ENCODE measurements at regions not wholly inside any gene's neighbourhood (a gene's known extent, or its start where the extent isn't known, plus 50 kb on each side); places are given as distances from the start of the nearest gene placed in this dataset.

DNA sequence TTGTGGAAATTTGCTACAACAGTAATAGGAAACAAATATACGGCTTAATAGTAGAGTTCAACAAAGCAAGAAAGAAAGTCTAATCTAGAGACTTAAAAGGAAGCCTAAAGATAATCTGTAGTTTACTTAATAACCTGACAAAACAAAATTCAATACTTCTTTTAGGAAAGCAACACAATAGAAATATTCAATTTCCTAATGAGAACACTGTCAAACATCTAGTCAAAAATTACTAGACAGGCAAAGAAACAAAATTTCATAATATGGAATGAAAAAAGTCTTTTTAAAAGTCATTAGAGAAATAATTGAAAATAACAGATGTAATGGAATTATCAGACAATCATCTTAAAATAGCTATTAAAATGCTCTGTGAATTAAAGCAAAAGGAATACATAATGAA lies 692.5 kb upstream of the ADAMTS16 start:
- TF ChIP-seq, protein P1, sequence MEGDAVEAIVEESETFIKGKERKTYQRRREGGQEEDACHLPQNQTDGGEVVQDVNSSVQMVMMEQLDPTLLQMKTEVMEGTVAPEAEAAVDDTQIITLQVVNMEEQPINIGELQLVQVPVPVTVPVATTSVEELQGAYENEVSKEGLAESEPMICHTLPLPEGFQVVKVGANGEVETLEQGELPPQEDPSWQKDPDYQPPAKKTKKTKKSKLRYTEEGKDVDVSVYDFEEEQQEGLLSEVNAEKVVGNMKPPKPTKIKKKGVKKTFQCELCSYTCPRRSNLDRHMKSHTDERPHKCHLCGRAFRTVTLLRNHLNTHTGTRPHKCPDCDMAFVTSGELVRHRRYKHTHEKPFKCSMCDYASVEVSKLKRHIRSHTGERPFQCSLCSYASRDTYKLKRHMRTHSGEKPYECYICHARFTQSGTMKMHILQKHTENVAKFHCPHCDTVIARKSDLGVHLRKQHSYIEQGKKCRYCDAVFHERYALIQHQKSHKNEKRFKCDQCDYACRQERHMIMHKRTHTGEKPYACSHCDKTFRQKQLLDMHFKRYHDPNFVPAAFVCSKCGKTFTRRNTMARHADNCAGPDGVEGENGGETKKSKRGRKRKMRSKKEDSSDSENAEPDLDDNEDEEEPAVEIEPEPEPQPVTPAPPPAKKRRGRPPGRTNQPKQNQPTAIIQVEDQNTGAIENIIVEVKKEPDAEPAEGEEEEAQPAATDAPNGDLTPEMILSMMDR (IDR thresholded peaks at IDR 0.05) = no peak

DNA sequence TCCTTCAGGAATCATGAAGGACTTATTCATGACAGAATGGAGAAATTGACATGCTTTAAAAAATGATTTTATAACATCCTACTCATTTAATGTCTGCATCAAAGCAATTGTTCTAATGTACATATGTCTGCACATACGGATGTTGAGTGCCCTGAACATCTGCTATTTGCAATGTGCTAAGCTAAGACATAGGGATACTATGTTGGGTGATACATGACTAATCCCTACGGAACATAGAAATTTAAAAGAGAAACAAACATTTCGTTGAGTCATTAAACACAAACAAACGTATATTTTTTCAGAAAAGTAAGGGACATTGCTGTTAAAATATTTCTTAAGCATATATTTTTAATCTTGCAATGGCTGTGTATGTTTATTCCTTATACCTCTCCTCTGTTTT lies 686.5 kb upstream of the ADAMTS16 start:
- TF ChIP-seq, protein P1 (IDR thresholded peaks at IDR 0.05) = no peak

DNA sequence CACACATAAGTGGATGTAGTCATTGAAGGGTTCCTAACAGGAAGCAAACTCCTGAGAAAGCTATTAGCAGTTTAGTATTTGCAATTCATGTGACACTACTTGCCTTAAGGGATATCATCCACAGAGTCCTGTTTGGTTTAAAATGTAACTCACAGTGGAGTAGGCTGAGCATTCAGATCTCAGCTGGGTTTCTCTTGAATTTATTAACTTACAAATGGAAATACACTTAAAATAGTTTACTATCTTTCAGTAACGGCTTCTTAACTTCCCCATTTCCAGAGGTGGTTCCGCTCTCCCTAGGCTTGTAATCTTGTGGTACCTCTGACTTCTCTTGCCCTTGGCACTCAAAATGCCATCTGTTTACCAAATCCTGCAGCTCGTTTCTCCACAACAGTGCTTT lies 660.7 kb upstream of the ADAMTS16 start:
- TF ChIP-seq, protein P1 (IDR thresholded peaks at IDR 0.05) = no peak

DNA sequence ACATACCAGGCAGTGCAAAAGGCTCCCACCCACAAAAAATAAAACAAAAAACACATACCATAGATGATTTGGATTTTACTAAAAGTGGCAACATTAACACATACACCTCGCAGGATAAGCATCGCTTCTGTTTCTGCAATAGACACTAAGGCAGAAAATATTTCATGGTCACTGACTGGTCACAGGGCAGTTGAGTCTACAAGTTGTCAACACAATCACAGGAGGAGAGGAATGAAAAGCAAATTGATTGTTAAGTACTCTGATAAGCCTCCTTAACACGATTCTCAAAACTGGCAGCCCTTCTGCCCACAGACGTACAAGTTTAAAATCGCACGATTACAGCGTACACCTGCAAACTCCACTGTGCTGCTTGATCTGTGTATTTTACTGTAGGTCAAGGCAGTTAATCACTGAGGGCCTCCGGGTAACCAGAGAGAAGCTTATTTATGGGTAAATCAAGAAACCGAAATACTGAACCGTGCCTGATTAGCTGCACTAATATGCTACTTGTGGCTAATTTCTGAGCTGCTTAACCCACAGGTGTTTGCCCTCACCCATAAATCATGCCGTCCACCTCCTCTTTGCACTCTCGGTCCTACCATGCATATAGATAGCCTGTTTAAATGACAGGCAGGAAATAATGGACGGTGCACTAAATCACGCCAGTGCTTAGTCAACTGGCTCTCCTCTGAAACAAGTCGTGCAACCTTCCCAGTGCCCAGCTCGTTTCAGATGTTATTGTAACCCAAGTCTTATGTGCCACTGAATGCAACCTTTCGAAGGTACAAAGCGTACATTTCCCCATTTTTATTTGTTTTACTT lies 659.4 kb upstream of the ADAMTS16 start:
- TF ChIP-seq, protein P1 (IDR thresholded peaks at IDR 0.05) = no peak

DNA sequence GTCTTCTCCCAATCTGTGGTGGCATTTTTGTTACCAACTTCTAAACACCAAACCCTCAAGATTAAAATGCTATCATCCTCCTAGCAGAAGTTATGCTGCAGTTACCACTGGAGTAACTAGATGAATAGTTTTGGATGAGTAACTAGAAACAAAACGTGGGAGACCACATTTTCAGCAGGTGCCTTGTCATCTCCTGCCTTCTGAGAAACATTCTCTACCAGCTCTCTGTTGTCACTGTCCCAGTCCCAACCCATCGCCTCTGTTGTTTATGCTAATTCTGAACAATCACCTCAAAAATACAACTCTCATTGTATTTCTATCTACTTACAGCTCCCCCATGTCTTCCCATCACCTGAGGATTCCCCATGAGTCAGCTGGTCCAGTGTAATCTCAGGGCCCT lies 652.5 kb upstream of the ADAMTS16 start:
- TF ChIP-seq, protein P1 (IDR thresholded peaks at IDR 0.05) = no peak

DNA sequence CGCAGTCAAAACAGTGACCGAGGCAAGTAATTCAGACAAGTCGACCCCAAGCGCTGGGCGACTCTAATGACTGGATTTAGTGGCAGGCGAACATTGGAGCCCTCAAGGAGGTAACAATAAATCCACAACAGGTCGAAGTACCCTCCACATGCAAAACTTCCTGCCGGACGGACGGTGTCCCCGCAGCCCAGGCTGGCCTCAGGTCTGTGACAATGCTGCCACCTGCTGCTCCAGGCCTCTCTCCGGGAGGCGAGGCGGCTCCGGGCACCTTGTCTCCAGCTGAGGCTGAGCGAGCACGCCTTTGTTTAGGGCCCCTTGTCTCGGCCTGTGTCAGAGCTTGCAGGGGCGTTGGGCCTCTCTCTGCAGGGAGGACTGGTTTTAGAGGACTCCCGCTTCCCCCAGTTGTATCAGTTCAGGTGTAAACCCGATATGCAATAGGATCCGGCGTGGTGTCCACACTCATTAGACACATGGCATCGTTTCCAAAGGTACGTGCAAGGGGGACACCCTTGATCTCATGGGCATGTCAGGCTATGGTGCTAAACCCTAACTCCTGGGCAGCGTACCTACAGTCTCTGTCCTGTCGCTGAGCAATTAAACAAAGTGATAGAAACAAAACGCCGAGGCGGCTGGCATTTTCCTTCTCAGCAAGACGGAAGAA lies 628.0 kb upstream of the ADAMTS16 start:
- TF ChIP-seq, protein P1 (IDR thresholded peaks at IDR 0.05) = peak; percentile 22; the same call in 1 of the 2 replicates

DNA sequence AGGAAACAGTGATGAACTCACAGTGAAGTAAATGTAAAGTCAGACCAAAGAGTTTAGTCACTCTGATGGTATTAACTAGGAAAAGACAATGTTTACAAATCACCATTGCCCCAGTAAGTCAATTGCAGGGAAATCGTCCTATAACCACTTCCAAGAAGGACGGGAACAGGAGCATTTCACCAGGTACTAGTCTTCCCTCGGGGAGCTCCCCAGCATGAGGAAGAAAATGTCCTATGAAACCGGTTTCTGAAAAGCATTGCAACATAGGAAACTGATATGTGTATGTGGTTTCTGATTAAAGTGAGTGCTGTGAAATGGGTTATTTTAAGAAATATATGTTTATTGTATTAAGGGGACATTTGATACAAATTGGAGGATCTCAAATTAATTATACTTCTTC lies 626.7 kb upstream of the ADAMTS16 start:
- TF ChIP-seq, protein P1 (IDR thresholded peaks at IDR 0.05) = no peak

Data from LNCAP (cell line).